HG03103 (cell line): ENCODE measurements at regions not wholly inside any gene's neighbourhood (a gene's known extent, or its start where the extent isn't known, plus 50 kb on each side); places are given as distances from the start of the nearest gene placed in this dataset.

Source experiments
- ATAC-seq: cut with Tn5 transposase; IDR thresholded peaks from one replicate; pipeline ENCODE4 v1.9.1; 2021; ENCODE audit warnings: low read depth; ENCODE audit not compliant: unreplicated experiment

- no peak for ATAC-seq
Measured at GRCh38 chr2:204219196-204219595, 282.6 kb downstream of the ICOS start.

- ATAC-seq = no peak
Measured at GRCh38 chr2:204220896-204221295, 284.3 kb downstream of the ICOS start.

- no peak for ATAC-seq
Measured at GRCh38 chr2:204223046-204223445, 286.5 kb downstream of the ICOS start.

GRCh38 chr2:204223544-204223943 lies 287.0 kb downstream of the ICOS start:
- no peak for ATAC-seq

- no peak for ATAC-seq
Measured at GRCh38 chr2:204225671-204226073, 289.1 kb downstream of the ICOS start.

- no peak for ATAC-seq
Measured at GRCh38 chr2:204226305-204226880, 289.8 kb downstream of the ICOS start.

- no peak for ATAC-seq
Measured at GRCh38 chr2:204228169-204228886, 291.8 kb downstream of the ICOS start.

- no peak for ATAC-seq
Measured at GRCh38 chr2:204234248-204234647, 297.7 kb downstream of the ICOS start.

GRCh38 chr2:204234879-204235278 lies 298.3 kb downstream of the ICOS start:
- ATAC-seq = no peak

GRCh38 chr2:204237416-204237815 lies 300.9 kb downstream of the ICOS start:
- ATAC-seq = no peak

- ATAC-seq = no peak
Measured at GRCh38 chr2:204239411-204240165, 303.0 kb downstream of the ICOS start.

- ATAC-seq = no peak
Measured at GRCh38 chr2:204240961-204241360, 304.3 kb upstream of the PARD3B start.

- no peak for ATAC-seq
Measured at GRCh38 chr2:204249437-204249836, 295.8 kb upstream of the PARD3B start.

GRCh38 chr2:204250692-204251091 lies 294.6 kb upstream of the PARD3B start:
- no peak for ATAC-seq

GRCh38 chr2:204251158-204251997 lies 293.9 kb upstream of the PARD3B start:
- ATAC-seq = no peak

- no peak for ATAC-seq
Measured at GRCh38 chr2:204251998-204252376, 293.3 kb upstream of the PARD3B start.

GRCh38 chr2:204255071-204255470 lies 290.2 kb upstream of the PARD3B start:
- no peak for ATAC-seq

- ATAC-seq = no peak
Measured at GRCh38 chr2:204255526-204255925, 289.7 kb upstream of the PARD3B start.

- no peak for ATAC-seq
Measured at GRCh38 chr2:204257781-204258180, 287.5 kb upstream of the PARD3B start.

GRCh38 chr2:204258890-204259289 lies 286.4 kb upstream of the PARD3B start:
- no peak for ATAC-seq
